A549 (cell line): ENCODE measurements at regions not wholly inside any gene's neighbourhood (a gene's known extent, or its start where the extent isn't known, plus 50 kb on each side); places are given as distances from the start of the nearest gene placed in this dataset.

Source experiments
- CEBPB ChIP-seq, 2 experiments: fragments of >200 bp in 1 of 2; sonication (Bioruptor Twin) in 1 of 2; formaldehyde crosslinking in 1 of 2; IDR thresholded peaks; 2 replicates each; pipeline ENCODE4 v1.6.1; 2012 to 2016
- EP300 ChIP-seq, 2 experiments: fragments of >200 bp; sonication (Bioruptor Twin); formaldehyde crosslinking; IDR thresholded peaks; 2 replicates in 1 of 2; 3 replicates in 1 of 2; pipeline ENCODE4 v1.6.1; 2016 to 2017
- TF ChIP-seq, protein P1 (sequence below): IDR thresholded peaks from 2 replicates; pipeline ENCODE4 v1.6.1; 2012

DNA sequence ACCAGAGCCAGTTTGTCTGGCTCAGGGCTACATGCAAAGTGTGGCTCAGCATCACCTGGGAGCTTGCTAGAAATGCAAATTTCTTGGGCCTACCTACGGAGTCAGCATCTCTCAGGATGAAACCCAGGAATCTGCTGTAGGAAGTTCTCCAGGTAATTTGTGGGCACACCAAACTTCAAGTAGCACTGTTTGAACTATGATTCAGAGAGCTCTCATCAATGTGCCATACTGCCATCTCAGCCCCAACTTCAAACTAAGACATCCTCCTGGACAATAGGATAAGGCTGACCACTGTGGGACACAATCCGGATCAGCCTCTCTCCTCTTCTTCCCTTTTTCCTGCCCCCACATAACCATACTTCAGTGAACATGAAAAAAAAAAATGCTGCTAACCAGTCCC, 374.5 kb downstream of the METTL15 start:
- no peak for TF ChIP-seq CEBPB (IDR thresholded peaks at IDR 0.05)
- TF ChIP-seq EP300 (IDR thresholded peaks at IDR 0.05), result no peak
- TF ChIP-seq, protein P1, sequence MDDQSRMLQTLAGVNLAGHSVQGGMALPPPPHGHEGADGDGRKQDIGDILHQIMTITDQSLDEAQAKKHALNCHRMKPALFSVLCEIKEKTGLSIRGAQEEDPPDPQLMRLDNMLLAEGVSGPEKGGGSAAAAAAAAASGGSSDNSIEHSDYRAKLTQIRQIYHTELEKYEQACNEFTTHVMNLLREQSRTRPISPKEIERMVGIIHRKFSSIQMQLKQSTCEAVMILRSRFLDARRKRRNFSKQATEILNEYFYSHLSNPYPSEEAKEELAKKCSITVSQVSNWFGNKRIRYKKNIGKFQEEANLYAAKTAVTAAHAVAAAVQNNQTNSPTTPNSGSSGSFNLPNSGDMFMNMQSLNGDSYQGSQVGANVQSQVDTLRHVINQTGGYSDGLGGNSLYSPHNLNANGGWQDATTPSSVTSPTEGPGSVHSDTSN, result no peak
